GM20000 (cell line): ENCODE measurements at regions not wholly inside any gene's neighbourhood (a gene's known extent, or its start where the extent isn't known, plus 50 kb on each side); places are given as distances from the start of the nearest gene placed in this dataset.
"Not testable (repeated sequence)": the region's sequence is repeated elsewhere in the genome, so short reads cannot be mapped to it uniquely, and the experiment has no call there.

Experiments
- DNase-seq: peaks from one replicate; pipeline ENCODE4 v3.0.0; 2012; ENCODE audit warnings: low spot score
- CTCF ChIP-seq: IDR thresholded peaks from 2 replicates; pipeline ENCODE4 v1.5.1; 2012; ENCODE audit warnings: mild to moderate bottlenecking, control low read depth; ENCODE audit errors: extremely low read depth, missing control alignments

GRCh38 chr21:28069450-28069923 lies 923.2 kb downstream of the LTN1 start:
- TF ChIP-seq CTCF: no peak
- no peak for DNase-seq

- no peak for TF ChIP-seq CTCF
- DNase-seq: no peak
Observed at GRCh38 chr21:28068455-28069358, 924.0 kb downstream of the LTN1 start.

- no peak for TF ChIP-seq CTCF
- DNase-seq: no peak
Observed at GRCh38 chr21:28066596-28067387, 925.9 kb downstream of the LTN1 start.

GRCh38 chr21:28066076-28066475 lies 926.6 kb downstream of the LTN1 start:
- TF ChIP-seq CTCF: no peak
- no peak for DNase-seq

GRCh38 chr21:28063241-28064216 lies 929.1 kb downstream of the LTN1 start:
- no peak for TF ChIP-seq CTCF
- DNase-seq: no peak

GRCh38 chr21:28052956-28053355 lies 939.7 kb downstream of the LTN1 start:
- not testable (repeated sequence) for DNase-seq

- DNase-seq: not testable (repeated sequence)
Observed at GRCh38 chr21:28051649-28052048, 941.0 kb downstream of the LTN1 start.

- DNase-seq: not testable (repeated sequence)
Observed at GRCh38 chr21:28035692-28036091, 957.0 kb downstream of the LTN1 start.

GRCh38 chr21:28034916-28035315 lies 957.8 kb downstream of the LTN1 start:
- DNase-seq: not testable (repeated sequence)

GRCh38 chr21:28034334-28034733 lies 958.3 kb downstream of the LTN1 start:
- DNase-seq: not testable (repeated sequence)

GRCh38 chr21:28032652-28033051 lies 960.0 kb downstream of the LTN1 start:
- DNase-seq: not testable (repeated sequence)

GRCh38 chr21:28031066-28031465 lies 961.6 kb downstream of the LTN1 start:
- DNase-seq: not testable (repeated sequence)
